SK-N-SH (cell line): ENCODE measurements at regions not wholly inside any gene's neighbourhood (a gene's known extent, or its start where the extent isn't known, plus 50 kb on each side); places are given as distances from the start of the nearest gene placed in this dataset.

Source experiments
- CTCF ChIA-PET: fragments of 300-600, 350-600 bp; formaldehyde crosslinking; extraction: SDS; loops from one replicate; lab custom pipeline; 2021; lab: Yijun Ruan, JAX
- POLR2A ChIA-PET: fragments of 350-600 bp; sonication (Branson Sonifier 250); formaldehyde crosslinking; extraction: SDS; loops from one replicate; lab custom pipeline; 2020; ENCODE audit warnings: antibody characterized with exemption, inconsistent platforms; lab: Yijun Ruan, JAX
- DNase-seq: peaks from one replicate; pipeline ENCODE4 v3.0.0; 2012
- H2AFZ ChIP-seq: fragments of 200-600 bp; sonication (generic); 2 replicates; pipeline ENCODE4 v1.8.1; 2016; ENCODE audit warnings: antibody characterized with exemption, mild to moderate bottlenecking, low read depth
- H3F3A ChIP-seq: fragments of 200-600 bp; sonication (generic); replicated peaks from 2 replicates; pipeline ENCODE3; 2016; ENCODE audit warnings: antibody characterized with exemption, mild to moderate bottlenecking; ENCODE audit not compliant: insufficient read depth
- H3K27ac ChIP-seq, 2 experiments: fragments of 200-500 bp in 1 of 2; fragments of 200-600 bp in 1 of 2; sonication (Bioruptor generic) in 1 of 2; sonication (generic), shearing (Covaris generic) in 1 of 2; 2 replicates each; pipeline versions ENCODE4 v1.5.1 to v1.6.1; 2014 to 2016; ENCODE audit warnings: low read depth in 2 of 2, inconsistent platforms in 1 of 2, low read length in 1 of 2, mild to moderate bottlenecking in 1 of 2, mixed read lengths in 1 of 2
- H3K27me3 ChIP-seq: fragments of 200-600 bp; sonication (generic), shearing (Covaris generic); 2 replicates; pipeline ENCODE4 v1.6.1; 2016; ENCODE audit warnings: mixed run types; ENCODE audit not compliant: insufficient read depth
- H3K36me3 ChIP-seq, 2 experiments: fragments of 200-500 bp in 1 of 2; fragments of 200-600 bp in 1 of 2; sonication (Bioruptor generic) in 1 of 2; sonication (generic) in 1 of 2; replicated peaks in 1 of 2; 2 replicates each; pipeline versions ENCODE3 to v1.5.1; 2014 to 2016; ENCODE audit warnings: low read length in 1 of 2, mild to moderate bottlenecking in 1 of 2; ENCODE audit not compliant: insufficient read depth in 2 of 2, control insufficient read depth in 1 of 2
- H3K4me1 ChIP-seq, 2 experiments: fragments of 200-500 bp in 1 of 2; fragments of 200-600 bp in 1 of 2; sonication (Bioruptor generic) in 1 of 2; sonication (generic), shearing (Covaris generic) in 1 of 2; 2 replicates each; pipeline versions ENCODE4 v1.5.1 to v1.6.1; 2014 to 2016; ENCODE audit warnings: low read depth in 1 of 2, low read length in 1 of 2, mixed run types in 1 of 2; ENCODE audit not compliant: insufficient read depth in 2 of 2, control insufficient read depth in 1 of 2
- H3K4me2 ChIP-seq: fragments of 200-600 bp; sonication (generic), shearing (Covaris generic); 2 replicates; pipeline ENCODE4 v1.6.1; 2017; ENCODE audit warnings: mixed run types
- H3K4me3 ChIP-seq, 2 experiments: fragments of 200-500 bp in 1 of 2; fragments of 200-600 bp in 1 of 2; sonication (Bioruptor generic) in 1 of 2; sonication (generic), shearing (Covaris generic) in 1 of 2; 2 replicates each; pipeline versions ENCODE4 v1.5.1 to v1.8.1; 2014 to 2016; ENCODE audit warnings: low read depth in 2 of 2, inconsistent platforms in 1 of 2, low read length in 1 of 2, mild to moderate bottlenecking in 1 of 2, mixed read lengths in 1 of 2, moderate library complexity in 1 of 2
- H3K79me2 ChIP-seq: fragments of 200-600 bp; sonication (generic); 2 replicates; pipeline ENCODE4 v1.8.1; 2017; ENCODE audit warnings: mild to moderate bottlenecking; ENCODE audit not compliant: insufficient read depth
- H3K9ac ChIP-seq: fragments of 200-600 bp; sonication (generic); 2 replicates; pipeline ENCODE4 v1.6.1; 2017; ENCODE audit warnings: mixed run types
- H3K9me2 ChIP-seq: fragments of 200-600 bp; sonication (generic); 2 replicates; pipeline ENCODE4 v1.6.1; 2017; ENCODE audit warnings: mixed run types
- H3K9me3 ChIP-seq: fragments of 200-600 bp; sonication (generic); 2 replicates; pipeline ENCODE4 v1.6.1; 2017; ENCODE audit warnings: mixed run types, mild to moderate bottlenecking, moderate library complexity
- H4K20me1 ChIP-seq: fragments of 200-600 bp; sonication (generic); 2 replicates; pipeline ENCODE4 v1.6.1; 2017; ENCODE audit warnings: mild to moderate bottlenecking, mixed run types; ENCODE audit not compliant: insufficient read depth
- CHD2 ChIP-seq: fragments of 150-350 bp; IDR thresholded peaks from 2 replicates; pipeline ENCODE4 v1.6.1; 2018; ENCODE audit warnings: low read length; ENCODE audit not compliant: partially characterized antibody
- FOXJ3 ChIP-seq: sonication (generic); formaldehyde crosslinking; IDR thresholded peaks from 2 replicates; pipeline ENCODE4 v1.5.1; 2020; ENCODE audit warnings: mild to moderate bottlenecking, missing genetic modification reagents
- FOXM1 ChIP-seq: IDR thresholded peaks from 2 replicates; pipeline ENCODE4 v1.4.0; 2012; ENCODE audit warnings: low read depth, mild to moderate bottlenecking
- GATA2 ChIP-seq: sonication (generic); formaldehyde crosslinking; IDR thresholded peaks from 2 replicates; pipeline ENCODE4 v1.5.0; 2020; ENCODE audit warnings: mild to moderate bottlenecking, missing genetic modification reagents
- JUND ChIP-seq: IDR thresholded peaks from 2 replicates; pipeline ENCODE4 v1.4.0; 2012
- MEF2A ChIP-seq: IDR thresholded peaks from 2 replicates; pipeline ENCODE4 v1.4.0; 2012; ENCODE audit warnings: low read depth, borderline replicate concordance
- MXI1 ChIP-seq: IDR thresholded peaks from 2 replicates; pipeline ENCODE4 v1.6.1; 2012; ENCODE audit warnings: mild to moderate bottlenecking, low read depth, low read length, improper control_type of control experiment
- NRF1 ChIP-seq: IDR thresholded peaks from 2 replicates; pipeline ENCODE4 v1.6.1; 2012; ENCODE audit warnings: low read depth, mild to moderate bottlenecking, low read length
- POLR2AphosphoS5 ChIP-seq: IDR thresholded peaks from 2 replicates; pipeline ENCODE4 v1.6.1; 2012; ENCODE audit warnings: low read depth, low read length
- RAD21 ChIP-seq: IDR thresholded peaks from 2 replicates; pipeline ENCODE4 v1.6.1; 2012; ENCODE audit warnings: mild to moderate bottlenecking, low read length
- RCOR1 ChIP-seq: fragments of 150-350 bp; IDR thresholded peaks from 2 replicates; pipeline ENCODE4 v1.6.1; 2017; ENCODE audit warnings: antibody characterized with exemption, low read length
- SMC3 ChIP-seq: IDR thresholded peaks from 2 replicates; pipeline ENCODE4 v1.6.1; 2012; ENCODE audit warnings: low read depth, low read length, improper control_type of control experiment
- TEAD4 ChIP-seq: IDR thresholded peaks from 2 replicates; pipeline ENCODE4 v1.4.0; 2012; ENCODE audit warnings: mild to moderate bottlenecking, borderline replicate concordance; ENCODE audit not compliant: insufficient read depth
- WGBS: methylation state at CpG from one replicate; pipeline ENCODE4 v1.1.6; 2017; ENCODE audit warnings: low lambda C conversion rate; 5-methylcytosine and 5-hydroxymethylcytosine counted together
- TF ChIP-seq, protein P1 (sequence below): IDR thresholded peaks from 2 replicates; pipeline ENCODE4 v1.6.1; 2012; ENCODE audit warnings: mild to moderate bottlenecking, low read depth, low read length, moderate library complexity
- TF ChIP-seq, protein P2 (sequence below): fragments of 150-350 bp; IDR thresholded peaks from 2 replicates; pipeline ENCODE4 v1.6.1; 2016; ENCODE audit warnings: mild to moderate bottlenecking, low read depth, low read length
- TF ChIP-seq, protein P3 (sequence below): fragments of 200-600 bp; sonication (generic); IDR thresholded peaks from 2 replicates; pipeline ENCODE4 v1.6.1; 2017; ENCODE audit warnings: antibody characterized with exemption, mild to moderate bottlenecking, moderate library complexity
- TF ChIP-seq, protein P4 (sequence below): IDR thresholded peaks from 2 replicates; pipeline ENCODE4 v1.4.0; 2012; ENCODE audit warnings: low read depth, borderline replicate concordance

DNA sequence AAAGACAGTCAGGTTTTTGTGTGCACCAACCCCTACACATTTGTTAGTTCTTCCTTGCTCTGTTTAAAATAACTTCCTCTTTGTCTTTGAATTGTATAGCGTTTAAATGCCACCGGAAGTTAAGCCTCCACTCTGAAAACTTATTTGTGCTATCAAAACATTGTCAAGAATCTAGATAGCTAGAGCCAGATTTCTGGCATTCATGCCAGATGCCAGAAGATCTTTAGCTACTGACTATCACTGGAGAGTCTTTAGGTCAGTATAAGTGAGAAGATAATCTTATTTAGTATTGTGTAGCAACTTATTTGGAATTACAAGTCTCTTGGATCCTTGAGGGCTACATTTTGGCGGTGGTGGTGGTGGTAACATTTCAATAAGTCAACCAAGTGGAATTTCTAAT lies 63.4 kb upstream of the ADAM23 start:
- no peak for TF ChIP-seq NRF1
- TF ChIP-seq MEF2A = no peak
- no peak for TF ChIP-seq POLR2AphosphoS5
- TF ChIP-seq JUND = no peak
- TF ChIP-seq GATA2 (CRISPR knock-in tag) = no peak
- TF ChIP-seq, protein P1, sequence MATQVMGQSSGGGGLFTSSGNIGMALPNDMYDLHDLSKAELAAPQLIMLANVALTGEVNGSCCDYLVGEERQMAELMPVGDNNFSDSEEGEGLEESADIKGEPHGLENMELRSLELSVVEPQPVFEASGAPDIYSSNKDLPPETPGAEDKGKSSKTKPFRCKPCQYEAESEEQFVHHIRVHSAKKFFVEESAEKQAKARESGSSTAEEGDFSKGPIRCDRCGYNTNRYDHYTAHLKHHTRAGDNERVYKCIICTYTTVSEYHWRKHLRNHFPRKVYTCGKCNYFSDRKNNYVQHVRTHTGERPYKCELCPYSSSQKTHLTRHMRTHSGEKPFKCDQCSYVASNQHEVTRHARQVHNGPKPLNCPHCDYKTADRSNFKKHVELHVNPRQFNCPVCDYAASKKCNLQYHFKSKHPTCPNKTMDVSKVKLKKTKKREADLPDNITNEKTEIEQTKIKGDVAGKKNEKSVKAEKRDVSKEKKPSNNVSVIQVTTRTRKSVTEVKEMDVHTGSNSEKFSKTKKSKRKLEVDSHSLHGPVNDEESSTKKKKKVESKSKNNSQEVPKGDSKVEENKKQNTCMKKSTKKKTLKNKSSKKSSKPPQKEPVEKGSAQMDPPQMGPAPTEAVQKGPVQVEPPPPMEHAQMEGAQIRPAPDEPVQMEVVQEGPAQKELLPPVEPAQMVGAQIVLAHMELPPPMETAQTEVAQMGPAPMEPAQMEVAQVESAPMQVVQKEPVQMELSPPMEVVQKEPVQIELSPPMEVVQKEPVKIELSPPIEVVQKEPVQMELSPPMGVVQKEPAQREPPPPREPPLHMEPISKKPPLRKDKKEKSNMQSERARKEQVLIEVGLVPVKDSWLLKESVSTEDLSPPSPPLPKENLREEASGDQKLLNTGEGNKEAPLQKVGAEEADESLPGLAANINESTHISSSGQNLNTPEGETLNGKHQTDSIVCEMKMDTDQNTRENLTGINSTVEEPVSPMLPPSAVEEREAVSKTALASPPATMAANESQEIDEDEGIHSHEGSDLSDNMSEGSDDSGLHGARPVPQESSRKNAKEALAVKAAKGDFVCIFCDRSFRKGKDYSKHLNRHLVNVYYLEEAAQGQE = no peak
- TF ChIP-seq, protein P2, sequence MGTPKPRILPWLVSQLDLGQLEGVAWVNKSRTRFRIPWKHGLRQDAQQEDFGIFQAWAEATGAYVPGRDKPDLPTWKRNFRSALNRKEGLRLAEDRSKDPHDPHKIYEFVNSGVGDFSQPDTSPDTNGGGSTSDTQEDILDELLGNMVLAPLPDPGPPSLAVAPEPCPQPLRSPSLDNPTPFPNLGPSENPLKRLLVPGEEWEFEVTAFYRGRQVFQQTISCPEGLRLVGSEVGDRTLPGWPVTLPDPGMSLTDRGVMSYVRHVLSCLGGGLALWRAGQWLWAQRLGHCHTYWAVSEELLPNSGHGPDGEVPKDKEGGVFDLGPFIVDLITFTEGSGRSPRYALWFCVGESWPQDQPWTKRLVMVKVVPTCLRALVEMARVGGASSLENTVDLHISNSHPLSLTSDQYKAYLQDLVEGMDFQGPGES = no peak
- TF ChIP-seq CHD2 = no peak
- no peak for TF ChIP-seq FOXJ3
- no peak for TF ChIP-seq MXI1
- no peak for TF ChIP-seq SMC3
- TF ChIP-seq, protein P3, sequence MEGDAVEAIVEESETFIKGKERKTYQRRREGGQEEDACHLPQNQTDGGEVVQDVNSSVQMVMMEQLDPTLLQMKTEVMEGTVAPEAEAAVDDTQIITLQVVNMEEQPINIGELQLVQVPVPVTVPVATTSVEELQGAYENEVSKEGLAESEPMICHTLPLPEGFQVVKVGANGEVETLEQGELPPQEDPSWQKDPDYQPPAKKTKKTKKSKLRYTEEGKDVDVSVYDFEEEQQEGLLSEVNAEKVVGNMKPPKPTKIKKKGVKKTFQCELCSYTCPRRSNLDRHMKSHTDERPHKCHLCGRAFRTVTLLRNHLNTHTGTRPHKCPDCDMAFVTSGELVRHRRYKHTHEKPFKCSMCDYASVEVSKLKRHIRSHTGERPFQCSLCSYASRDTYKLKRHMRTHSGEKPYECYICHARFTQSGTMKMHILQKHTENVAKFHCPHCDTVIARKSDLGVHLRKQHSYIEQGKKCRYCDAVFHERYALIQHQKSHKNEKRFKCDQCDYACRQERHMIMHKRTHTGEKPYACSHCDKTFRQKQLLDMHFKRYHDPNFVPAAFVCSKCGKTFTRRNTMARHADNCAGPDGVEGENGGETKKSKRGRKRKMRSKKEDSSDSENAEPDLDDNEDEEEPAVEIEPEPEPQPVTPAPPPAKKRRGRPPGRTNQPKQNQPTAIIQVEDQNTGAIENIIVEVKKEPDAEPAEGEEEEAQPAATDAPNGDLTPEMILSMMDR = no peak
- TF ChIP-seq, protein P4, sequence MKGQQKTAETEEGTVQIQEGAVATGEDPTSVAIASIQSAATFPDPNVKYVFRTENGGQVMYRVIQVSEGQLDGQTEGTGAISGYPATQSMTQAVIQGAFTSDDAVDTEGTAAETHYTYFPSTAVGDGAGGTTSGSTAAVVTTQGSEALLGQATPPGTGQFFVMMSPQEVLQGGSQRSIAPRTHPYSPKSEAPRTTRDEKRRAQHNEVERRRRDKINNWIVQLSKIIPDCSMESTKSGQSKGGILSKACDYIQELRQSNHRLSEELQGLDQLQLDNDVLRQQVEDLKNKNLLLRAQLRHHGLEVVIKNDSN = no peak
- TF ChIP-seq FOXM1 = no peak
- TF ChIP-seq RAD21 = no peak
- no peak for TF ChIP-seq TEAD4
- no peak for TF ChIP-seq RCOR1
- H3K9ac ChIP-seq = no peak overlapping the region
- no peak overlapping the region for H3K4me3 ChIP-seq
- no peaks in the 10 kb centered on the region for H3K79me2 ChIP-seq
- H4K20me1 ChIP-seq = no peaks in the 10 kb centered on the region
- DNase-seq = no peak
- H3K4me1 ChIP-seq = no peaks in the 10 kb centered on the region
- 37% methylated on average over 3 of the region's 3 CpGs for WGBS
- no peak overlapping the region for H3K27ac ChIP-seq
- no peak overlapping the region for H2AFZ ChIP-seq
- H3F3A ChIP-seq = no peaks in the 10 kb centered on the region
- no peak overlapping the region for H3K4me2 ChIP-seq
- peaks cover 6% of the 10 kb centered on the region; the same call in 1 of the 2 replicates for H3K9me3 ChIP-seq
- H3K27me3 ChIP-seq = no peaks in the 10 kb centered on the region
- H3K9me2 ChIP-seq = no peaks in the 10 kb centered on the region
- ChIA-PET CTCF (interaction anchor here (1.0 to 1.4 kb wide), 2 partner anchors 10 to 12 kb away, joined by 3 to 4 read pairs; no protein-coding TSS in a partner anchor), POLR2A (no interaction called here)
- no peaks in the 10 kb centered on the region for H3K36me3 ChIP-seq
